GM19328 (cell line): ENCODE measurements at regions not wholly inside any gene's neighbourhood (a gene's known extent, or its start where the extent isn't known, plus 50 kb on each side); places are given as distances from the start of the nearest gene placed in this dataset.

Source experiments
- ATAC-seq: cut with Tn5 transposase; IDR thresholded peaks from one replicate; pipeline ENCODE4 v1.9.1; 2021; ENCODE audit warnings: mild to moderate bottlenecking, moderate library complexity; ENCODE audit not compliant: unreplicated experiment

DNA sequence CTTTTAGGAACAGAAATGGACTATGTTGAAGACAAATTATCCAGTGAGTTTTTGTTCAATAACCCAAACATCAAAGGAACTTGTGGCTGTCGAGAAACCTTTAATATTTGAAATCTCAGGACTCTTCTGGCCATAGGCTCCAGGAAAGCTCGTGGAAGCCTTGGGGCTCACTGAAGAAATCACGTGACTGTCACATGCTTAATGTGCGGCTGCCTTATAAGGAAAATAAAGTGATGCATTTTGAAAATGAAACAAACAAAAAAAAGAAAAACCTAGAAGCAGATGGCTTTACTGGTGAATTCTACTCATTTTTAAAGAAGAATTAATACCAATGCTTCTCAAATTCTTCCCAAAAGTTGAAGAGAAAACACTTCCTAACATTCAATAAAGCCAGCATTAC is 228.4 kb upstream of the RAB4A start:
- ATAC-seq: no peak

DNA sequence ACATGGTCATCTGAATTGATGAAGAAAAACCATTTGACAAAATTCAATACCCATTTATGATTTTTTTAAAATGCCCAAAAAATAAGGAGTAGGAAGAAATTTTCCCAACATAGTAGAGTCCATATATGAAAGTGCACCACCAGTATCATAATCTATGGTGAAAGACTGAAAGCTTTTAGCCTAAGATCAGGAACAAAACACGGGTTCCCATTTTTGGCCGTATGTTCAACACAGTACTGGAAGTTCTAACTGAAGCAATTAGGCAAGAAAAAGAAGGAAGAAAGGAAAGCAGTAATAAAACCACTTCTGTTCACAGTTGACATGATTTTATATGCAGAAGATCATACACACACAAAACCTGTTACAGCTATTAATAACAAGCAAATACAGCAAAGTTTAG is 227.8 kb upstream of the RAB4A start:
- no peak for ATAC-seq

DNA sequence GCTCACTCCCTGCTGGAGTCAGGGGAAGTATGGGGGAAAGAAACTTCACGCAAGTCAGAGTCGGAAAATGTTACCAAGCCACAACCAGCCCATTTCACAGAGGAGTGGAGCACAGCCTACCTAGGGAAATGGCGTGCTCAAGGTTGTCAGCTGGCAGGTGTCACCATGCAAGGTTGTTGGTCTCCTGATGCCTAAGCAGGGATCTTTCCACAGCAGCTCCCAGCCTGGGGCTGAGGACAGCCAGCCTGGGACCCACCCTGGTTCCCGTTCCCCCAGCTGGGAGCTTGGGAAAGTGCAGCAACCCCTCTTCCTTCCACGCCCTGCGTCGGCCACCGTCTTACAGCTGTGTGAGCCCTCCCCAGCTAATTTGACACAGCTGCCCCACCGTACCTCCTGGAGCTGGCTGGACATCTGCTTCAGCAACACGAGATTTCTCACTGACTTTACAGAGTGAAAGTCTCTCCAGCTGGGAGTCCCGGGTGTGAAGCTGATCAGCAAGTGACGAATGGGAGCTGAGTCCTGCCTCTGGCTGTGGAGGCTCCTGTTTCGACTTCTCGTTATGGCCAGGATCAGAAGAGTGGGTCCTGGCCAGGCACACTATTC is 224.6 kb upstream of the RAB4A start:
- no peak for ATAC-seq

DNA sequence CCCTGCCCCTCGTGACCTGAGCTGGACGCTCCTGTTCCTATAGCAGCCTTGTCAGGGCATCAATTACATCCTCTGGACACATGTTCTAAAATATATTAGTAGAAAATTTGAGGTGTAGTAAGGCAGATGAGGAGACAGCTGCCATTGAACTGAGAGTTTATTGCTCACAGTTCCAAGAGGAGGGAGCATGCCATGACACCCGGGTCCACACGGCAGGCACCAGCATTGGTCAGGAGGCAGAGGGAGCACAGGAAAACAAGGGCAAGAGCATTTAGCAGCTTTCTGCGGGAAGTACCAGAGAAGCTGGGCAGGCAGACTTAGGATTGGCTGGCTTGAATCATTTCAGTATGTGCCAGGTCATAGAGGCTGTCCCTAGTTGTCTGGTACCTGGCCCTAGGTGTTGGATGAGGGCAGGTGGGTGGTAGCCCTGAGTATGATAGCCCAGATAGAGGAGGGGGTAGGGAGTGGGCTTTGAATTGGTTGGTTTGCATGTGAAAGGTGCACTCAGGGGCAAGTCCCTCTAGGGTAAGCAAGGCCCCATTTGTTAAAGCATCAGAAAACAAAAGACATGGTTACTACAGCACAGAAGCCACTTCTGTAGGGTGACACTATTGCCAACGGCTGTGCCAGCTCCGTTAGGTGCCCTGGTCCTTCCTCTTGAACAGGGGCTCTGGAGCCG is 223.6 kb upstream of the RAB4A start:
- no peak for ATAC-seq

DNA sequence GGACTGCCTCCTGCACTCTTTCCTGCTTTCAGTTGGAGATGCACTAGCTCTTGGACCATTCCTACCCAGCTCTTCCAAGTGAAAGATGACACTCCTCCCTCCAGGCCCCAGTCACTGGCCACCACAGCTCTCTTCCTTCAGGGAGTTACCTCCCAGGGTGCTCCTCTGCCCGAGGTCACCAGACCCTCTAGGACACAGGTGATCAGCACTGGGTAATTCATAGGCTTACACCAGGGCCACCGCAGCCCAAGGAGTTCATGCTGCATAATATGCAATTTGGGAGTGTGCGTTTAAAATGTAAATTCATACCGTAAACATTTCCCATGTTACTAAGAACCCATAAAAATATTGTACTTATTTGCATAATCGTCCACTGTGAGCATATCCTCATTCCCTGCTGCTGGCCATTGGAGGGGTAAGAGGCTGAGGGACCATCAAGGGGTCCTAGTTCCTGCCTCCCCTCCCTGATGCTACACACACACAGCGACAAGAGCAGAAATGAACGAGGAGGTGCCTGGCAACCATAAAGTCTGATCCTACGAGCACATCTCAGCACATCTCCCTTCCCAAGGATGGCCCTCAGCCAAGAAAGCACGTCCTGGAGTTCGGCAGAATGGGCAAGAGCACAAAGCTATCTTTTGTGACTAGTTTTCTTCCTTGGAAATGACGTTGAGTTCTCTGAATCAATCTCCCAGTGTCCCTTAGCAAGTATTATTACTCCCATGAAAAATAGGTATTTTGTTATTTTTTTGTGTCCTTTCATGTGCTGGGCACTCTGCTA is 222.9 kb upstream of the RAB4A start:
- no peak for ATAC-seq

DNA sequence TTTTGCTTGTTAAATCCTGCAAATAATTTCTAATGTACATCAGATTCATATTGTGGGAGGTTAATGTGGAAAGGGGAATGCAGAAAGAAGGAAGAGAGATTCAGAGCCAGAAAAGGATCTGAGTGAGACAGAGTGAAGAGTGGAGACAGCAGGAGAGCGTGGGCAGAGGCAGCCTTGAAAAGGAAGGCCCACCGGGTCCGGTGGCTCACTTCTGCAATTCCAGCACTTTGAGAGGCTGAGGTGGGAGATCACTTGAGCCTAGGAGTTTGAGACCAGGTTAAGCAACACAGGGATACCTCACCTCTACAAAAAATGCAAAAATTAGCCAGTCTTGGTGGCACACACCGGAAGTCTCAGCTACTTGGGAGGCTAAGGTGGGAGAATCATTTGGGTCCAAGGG is 222.0 kb upstream of the RAB4A start:
- no peak for ATAC-seq

DNA sequence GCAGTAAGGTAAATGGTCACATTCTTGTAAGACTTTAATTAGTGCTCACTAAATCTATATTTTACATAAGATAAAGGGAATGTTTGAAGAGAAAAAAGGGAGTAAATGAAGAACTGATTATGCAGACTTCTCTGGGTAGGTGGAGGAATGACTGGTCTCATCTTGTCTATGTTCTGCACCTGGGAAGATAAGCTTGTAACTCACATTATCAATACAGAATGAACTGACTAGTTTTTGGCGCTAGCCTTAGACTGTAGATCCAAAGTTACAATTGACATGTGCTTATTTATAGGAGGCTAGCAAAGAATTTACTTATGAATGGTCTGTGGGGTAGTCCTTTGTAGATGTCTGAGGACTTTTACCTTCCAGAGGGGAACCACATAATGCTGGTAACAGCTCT is 214.9 kb upstream of the RAB4A start:
- no peak for ATAC-seq

DNA sequence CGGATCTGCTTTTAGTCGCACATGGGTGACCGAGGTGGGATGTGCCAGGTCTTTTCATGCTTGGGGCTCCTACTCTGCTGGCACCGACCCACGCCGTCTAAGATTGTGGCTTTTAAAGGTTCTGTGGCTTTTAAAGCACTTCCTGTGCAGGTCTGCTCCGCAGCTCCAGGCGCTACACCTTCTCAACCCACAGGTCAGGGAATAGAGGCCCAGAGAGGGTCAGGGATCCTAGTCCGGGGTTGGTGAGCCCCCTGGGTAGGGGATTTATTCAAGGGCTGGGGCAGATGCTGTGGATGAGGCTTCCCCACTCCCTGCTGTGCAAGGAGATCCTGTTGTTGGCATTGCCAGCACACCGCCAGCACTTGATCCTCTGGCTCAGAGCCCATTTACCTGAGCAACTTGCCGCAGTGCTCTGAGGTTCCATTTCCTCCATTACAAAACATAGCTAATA is 212.8 kb upstream of the RAB4A start:
- ATAC-seq: no peak

DNA sequence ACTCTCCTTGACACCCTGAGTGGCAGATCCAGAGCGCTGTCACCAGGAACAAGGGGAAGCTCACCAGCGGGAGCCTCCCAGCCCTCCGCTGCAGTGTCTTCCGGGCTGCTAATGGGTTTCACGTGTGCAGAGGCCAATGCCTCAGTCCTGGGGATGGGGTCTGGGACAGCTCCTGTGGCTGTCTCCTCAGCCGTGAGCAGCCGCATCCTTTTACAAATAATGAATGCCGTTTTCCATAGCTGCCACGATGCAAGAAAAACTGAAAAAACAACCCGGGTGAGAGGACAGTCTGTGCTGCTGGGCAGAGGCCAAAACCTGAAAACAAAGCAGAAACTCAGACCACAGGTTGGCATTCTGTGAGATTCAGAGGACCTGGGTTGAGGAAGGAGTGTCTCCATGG is 212.2 kb upstream of the RAB4A start:
- ATAC-seq: no peak

DNA sequence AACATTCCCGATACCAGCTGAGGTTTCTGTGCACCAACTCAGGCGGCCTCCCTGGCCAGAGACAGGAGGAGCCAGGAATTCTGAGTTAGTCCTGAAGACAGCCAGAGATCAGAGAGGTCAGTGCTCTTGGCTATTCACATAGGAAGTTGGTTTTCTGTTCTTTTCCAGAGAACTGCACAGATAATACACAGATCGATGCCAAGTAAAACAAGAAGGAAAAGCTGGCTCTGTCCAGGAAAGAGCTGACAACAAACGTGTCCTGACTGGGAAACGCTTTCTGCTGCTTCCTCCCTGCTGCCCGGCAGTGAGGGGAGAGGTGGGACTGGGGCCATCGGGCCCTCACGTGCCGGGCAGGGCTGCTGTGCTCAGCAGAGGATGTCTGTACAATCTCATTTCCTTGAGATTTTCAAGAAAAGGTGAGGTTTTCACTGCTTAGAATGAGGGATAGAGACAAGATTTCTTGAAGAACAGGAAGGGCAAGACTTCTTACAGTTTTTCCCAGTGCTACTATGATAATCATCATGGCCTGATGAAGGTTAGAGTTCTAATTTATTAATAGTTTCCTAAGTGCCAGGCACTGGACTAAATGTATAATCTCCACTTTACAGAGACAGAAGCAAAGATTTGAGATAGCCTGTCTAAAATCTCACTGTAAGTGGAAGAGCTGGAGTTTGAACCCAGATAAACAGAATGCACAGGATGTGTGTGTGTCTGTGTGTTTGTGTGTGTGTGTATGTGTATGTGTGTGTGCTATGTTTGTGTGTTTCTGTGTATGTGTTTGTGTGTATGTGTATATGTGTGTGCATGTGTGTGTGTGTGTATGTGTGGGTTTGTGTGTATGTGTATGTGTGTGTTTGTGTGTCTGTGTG is 211.0 kb upstream of the RAB4A start:
- no peak for ATAC-seq

DNA sequence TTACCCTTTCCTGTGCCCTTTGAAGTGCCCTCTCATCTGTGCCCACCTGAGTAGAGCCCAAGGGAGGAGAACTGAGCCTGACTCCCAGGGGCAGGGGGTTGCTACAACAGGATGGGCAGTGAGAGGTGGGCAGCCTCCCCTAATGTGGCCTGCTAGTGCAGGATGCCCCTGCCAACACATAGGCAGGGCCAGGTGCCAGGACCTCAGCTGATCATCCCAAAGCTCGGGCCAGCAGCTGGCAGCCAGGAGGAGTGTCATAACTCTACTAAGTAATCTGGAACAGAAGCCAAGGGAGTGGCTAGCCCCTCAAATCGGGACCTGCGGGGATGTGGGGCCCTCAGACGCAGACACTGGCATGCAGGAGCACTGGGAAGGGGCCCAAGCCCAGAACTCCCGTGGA is 208.8 kb upstream of the RAB4A start:
- ATAC-seq: no peak

DNA sequence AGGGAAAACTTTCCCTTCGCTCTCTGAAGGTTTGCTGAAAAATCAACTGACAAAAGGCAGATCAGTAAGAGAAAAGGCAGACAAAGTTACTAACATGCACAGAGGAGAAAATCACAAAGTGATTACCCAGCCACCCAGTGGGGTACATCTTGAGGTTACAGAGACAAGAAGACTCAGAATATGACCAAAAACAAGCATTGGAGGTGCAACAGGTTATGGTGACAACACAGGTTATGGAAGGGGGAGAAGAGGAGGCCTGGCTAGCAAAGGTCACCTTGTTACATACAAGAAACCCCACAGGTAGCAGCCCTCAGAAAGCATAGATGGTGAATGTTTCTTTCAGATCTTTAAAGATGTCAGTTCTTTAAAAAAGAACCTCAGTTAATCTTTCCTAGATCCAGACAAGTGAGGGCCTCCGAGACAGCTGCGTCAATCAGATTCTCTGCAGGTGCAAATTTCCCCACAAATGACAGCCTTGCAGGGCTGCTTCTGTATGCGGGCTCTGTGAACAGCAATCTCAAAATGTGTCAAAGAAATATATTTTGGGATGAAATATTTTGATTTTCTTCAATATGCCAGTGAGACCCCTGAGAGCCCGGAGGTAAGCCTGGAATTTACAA is 207.6 kb upstream of the RAB4A start:
- ATAC-seq: no peak

DNA sequence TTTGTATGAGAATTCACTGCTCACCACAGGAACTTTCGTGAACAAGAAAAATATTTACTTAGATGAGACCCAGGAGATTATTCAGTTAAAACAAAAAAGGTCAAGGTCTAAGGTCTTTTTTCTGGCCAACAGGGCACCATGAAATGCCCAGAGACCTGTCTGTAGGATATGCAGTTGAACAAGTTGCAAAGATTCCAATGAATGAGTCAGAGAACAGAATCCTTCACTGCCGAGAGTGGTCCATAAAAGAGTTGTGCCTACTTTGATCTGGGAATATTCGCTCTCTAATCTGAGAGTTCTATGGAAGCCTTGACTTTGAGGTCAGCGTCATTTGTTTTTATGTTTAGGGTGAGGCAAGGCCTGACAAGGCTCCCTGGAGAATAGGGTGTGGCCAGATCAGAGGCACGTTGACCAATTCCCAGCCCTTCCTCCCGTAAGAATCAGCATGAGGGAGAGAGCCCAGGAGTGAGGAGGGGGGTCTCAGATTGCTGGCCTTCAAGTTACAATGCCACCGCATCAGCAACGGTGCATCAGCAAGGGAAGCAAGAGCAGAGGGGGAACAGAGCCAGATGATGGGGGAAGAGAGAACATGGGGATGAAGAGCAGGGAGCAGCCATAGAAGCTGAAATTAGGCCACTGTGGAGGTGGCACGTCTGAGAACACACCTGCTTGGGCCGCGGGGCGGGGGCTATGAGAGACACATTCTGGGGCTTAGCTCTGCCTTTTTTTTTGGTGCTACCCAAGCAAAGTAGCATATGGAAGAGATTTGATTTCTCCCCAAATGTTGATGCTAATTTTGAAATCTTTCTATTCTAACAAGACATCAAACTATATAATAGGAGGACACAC is 206.4 kb upstream of the RAB4A start:
- ATAC-seq: no peak

DNA sequence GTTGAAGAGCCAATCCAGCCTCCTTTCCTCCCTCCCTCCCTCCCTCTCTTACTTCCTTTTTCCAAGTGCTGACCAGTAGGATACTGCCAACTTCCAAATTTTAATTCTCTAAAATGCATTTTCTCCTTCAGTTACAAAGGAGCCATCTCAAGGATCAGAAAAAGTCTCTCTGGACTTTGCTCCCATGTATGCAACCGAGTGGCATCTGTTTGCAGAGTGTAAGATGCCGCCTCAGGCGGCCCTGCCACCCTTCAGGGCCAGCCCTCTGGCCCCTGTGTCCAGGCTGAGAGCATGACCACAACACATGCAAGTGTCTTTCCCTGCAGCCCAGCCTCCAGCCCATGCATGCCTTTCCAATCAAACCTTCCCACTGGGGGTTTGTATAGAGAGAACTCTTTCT is 205.3 kb upstream of the RAB4A start:
- ATAC-seq: no peak

DNA sequence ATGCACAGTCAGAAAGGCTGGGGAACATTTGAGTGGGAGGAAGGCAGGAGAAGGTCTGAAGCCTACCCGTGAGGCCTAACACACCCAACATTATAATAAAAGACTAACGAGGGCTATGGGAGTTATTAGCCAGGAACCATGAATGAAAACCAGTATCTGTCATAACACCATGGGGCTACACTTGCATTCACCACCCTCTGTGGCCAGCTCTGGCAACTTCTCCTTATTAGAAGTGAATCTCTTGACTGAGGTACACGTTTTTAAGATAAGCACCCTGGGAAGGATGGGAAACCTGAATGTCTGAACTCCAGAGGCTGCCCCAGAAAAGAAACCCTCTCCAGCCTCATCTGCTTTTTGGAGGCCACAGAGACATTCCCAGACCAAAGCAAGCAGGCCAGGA is 204.3 kb upstream of the RAB4A start:
- ATAC-seq: no peak

DNA sequence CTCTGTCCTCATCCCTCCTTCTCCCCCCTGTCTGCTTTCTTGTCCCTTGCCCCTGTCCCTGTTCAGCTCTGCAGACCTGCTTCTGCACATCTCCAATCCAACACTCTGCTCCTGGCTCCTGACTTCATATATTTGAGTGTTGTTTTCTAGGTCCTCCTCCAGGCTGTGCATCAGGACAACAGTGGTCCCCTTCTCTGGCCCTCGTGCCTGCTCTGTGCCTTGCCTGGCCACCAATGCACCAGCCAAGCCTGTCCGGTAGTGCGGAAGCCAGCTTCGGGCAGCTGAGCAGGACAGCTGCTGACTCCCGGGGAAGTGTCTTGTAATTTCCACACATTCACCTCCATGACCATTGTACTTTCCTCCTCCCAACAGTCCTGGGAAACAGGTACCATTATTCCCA is 203.4 kb upstream of the RAB4A start:
- ATAC-seq: no peak

DNA sequence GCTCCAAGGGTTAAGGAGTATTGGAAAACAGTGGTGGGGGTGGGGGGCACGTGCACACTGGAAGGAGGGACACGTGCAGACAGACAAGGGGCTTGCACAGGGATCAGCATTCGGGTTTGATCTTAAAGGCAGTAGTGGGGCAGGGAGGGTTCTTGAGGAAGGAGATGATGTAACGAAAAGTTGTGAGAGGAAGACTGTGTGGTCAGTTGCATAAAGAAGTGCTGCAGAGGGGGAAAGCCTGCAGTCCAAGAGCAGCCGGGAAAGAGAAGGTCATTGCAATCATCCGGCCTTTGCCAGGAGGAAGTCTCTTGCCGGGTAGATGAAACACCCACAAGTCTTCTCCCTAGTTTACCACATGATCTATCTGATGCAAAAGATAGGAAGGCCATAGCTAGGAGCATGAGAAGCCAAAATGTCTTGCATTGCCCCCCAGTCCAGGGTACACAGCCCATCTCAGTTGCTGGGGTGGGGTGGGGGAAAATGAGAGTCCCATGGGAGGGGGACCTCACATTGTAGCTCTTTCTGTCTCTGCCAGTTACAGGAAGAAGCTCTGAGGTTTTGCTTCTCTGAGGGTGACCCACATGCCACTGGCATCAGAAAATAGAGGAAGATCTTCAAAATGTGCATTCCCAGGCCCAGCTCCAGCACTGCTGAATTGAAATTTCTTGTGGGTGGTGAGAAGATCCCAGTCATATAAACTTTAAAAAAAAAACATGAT is 202.5 kb upstream of the RAB4A start:
- no peak for ATAC-seq

DNA sequence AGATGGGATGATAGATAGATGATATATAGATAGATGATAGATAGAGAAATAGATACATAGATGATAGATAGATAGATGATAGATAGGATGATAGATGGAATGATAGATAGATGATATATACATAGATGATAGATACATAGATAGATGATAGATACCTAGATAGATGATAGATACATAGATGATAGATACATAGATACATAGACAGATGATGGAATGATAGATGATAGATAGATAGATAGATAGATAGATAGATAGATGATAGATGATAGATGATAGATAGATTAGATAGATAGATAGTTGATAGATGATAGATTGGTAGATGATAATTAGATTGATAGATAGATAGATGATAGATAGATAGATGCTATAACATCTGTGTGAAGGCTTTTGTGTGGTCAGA is 201.7 kb upstream of the RAB4A start:
- no peak for ATAC-seq

DNA sequence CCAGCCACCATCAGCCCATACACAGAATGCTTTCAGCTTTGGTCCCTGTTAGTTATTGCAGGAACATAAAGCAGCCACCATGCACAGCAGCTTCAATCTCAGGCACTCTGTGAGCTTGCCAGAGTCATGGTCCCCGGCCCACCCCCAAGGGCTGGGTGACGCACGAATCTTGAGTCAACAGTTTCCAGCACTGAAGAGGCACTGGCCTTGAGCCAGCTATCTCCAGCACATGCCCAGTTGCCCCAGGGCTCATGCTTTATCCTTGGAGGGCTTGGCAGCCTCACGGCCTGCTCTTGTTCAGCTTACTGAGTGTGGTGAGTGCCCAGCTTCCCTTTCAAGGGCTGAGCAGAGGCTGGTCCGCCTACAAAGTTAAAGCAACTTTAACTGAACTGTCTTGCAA is 200.7 kb upstream of the RAB4A start:
- no peak for ATAC-seq
